Heart left ventricle (tissue), 13 donors: ENCODE measurements at regions not wholly inside any gene's neighbourhood (a gene's known extent, or its start where the extent isn't known, plus 50 kb on each side); places are given as distances from the start of the nearest gene placed in this dataset.

Experiments
- POLR2A ChIP-seq, 2 donors: fragments of 450-650 bp; IDR thresholded peaks; one replicate each; pipeline ENCODE4 v1.6.1; 2017; ENCODE audit warnings: antibody characterized with exemption in 2 of 2, mild to moderate bottlenecking in 2 of 2, moderate library complexity in 2 of 2
- TF ChIP-seq, protein P1 (sequence below), 12 donors: fragments of 200-600 bp; sonication (generic) in 4 of 12; IDR thresholded peaks; one replicate each; pipeline versions ENCODE4 v1.5.0 to v1.8.0; 2018 to 2022; ENCODE audit warnings: antibody characterized with exemption in 12 of 12, mild to moderate bottlenecking in 5 of 12
- donor health status: ischemic (EF 13 %, LVEDD 7.1; RV severe dilation, severe dysfunction).
- donor health status: DM: no; HTN: yes; CAD: no.
- donor health status: DM: no; HTN: no; CAD: no.
- donor health status: ischemic (EF 25% LVEDD 6.9; RV normal size, moderate dysfunction).
- donor health status: ischemic (EF 25% LVEDD 5.7; RV mildly dilated, moderate dysfunction).
- donor health status: ischemic (EF 35%, LVEDD 5.7; RV mildly dilated, moderate dysfunction).
- donor health status: nonischemic (EF 11% LVEDD 7.7; RV severe dilation, severe dysfunction).
- donor health status: DM: yes; HTN: yes; CAD: no.
- donor health status: PGD.
- donor health status: ischemic (EF 29% LVEDD 5.4; RV normal size, mild dysfunction).
- donor health status: nonischemic (EF 23%, LVEDD 6.1; RV moderate dilation, normal function).

DNA sequence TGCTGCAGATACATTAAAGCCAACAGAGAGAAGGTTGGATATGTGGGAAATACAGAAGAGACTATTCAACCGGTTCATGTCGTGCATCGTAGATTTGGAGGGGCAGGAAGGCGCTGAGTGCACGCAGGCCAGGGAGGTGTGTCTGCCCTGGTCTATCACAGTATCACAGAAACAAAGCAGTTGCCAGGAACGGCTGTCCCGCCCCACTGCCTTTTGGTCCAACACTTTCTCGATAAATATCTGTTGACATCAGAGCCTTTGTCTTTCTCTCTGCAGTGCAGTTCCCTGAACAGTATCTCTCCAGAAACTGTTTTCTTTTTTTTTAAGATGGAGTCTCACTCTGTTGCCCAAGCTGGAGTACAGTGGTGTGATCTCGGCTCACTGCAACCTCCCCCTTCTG, 151.1 kb upstream of the BCOR start:
- TF ChIP-seq, protein P1, sequence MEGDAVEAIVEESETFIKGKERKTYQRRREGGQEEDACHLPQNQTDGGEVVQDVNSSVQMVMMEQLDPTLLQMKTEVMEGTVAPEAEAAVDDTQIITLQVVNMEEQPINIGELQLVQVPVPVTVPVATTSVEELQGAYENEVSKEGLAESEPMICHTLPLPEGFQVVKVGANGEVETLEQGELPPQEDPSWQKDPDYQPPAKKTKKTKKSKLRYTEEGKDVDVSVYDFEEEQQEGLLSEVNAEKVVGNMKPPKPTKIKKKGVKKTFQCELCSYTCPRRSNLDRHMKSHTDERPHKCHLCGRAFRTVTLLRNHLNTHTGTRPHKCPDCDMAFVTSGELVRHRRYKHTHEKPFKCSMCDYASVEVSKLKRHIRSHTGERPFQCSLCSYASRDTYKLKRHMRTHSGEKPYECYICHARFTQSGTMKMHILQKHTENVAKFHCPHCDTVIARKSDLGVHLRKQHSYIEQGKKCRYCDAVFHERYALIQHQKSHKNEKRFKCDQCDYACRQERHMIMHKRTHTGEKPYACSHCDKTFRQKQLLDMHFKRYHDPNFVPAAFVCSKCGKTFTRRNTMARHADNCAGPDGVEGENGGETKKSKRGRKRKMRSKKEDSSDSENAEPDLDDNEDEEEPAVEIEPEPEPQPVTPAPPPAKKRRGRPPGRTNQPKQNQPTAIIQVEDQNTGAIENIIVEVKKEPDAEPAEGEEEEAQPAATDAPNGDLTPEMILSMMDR (IDR thresholded peaks at IDR 0.05) = no peak
- no peak for TF ChIP-seq POLR2A (IDR thresholded peaks at IDR 0.05)
